ENCODE measurements at regions not wholly inside any gene's neighbourhood (a gene's known extent, or its start where the extent isn't known, plus 50 kb on each side); places are given as distances from the start of the nearest gene placed in this dataset.

DNA sequence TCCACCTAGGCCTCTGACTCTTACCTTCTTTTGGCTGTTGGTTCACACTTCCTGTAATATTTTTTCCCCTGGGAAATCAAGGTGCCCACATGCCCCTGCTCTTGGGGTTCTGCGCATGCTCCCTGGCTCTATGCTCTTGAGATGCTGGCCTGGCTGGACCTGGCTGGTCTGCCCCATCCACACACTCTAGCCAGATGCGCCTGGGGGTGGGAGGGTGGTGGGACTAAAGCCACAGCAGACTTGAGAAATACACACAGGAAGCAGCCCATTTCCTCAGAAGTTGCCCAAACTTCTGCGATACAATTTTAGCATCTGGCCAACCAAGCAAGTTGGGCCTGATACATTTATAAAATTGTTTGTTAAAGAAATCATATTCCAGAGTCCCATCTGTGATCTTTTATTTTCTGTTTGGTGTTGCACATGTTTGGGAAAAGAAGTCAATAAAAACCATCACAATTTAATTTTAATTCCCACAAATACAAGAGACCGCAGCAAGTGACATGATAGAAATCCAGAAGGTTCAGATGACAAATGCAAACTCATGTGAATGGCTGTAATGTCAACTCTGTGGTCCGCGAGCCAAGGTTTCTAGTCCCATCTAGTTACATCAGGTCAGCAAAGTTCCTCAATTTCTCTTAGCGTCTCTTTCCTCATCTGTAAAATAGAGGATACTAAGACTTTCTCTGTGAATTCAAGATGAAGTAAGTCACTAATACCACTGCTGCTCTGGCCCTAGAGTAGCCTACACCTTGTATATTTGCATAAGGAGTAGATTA is 55.9 kb upstream of the MEF2A start:
- H3K4me2 ChIP-seq (ENCODE audit: low read depth, low read length, poor library complexity, severe bottlenecking): peak overlapping the region; percentile 66

DNA sequence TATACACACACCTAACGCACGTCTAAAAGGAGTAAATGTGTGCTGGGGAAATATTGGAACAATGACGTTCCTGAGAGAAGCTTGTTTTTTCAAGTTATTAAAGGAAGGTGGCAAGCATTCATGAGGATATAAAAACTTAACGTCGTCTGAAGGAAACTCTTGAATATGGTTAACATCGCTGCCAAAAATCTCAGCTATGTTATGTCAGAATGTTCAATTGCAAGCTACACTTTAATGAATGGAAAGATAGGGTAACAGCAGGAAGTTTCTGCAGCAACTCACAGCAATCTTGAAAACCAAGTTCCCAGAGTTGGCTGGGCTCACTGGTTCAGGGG is 54.3 kb upstream of the MEF2A start:
- no peaks in the 10 kb centered on the region for H4K20me1 ChIP-seq (ENCODE audit: insufficient read depth, low read length, poor library complexity, severe bottlenecking)
- H3F3A ChIP-seq (ENCODE audit: low read depth): 0 out of 2 replicates have a peak, but pooled peaks cover 5% of the 10 kb centered on the region
- H3K36me3 ChIP-seq (ENCODE audit: insufficient read depth, low read length): no peaks in the 10 kb centered on the region
- peaks cover 10% of the 10 kb centered on the region for H3K9me3 ChIP-seq (ENCODE audit: insufficient read depth, low read depth, low read length)
- peak overlapping the region; percentile 67 for H3K9ac ChIP-seq (ENCODE audit: low read depth, low read length, poor library complexity, severe bottlenecking)
- H3K79me2 ChIP-seq (ENCODE audit: insufficient read depth, low read length): no peaks in the 10 kb centered on the region
- H3K4me2 ChIP-seq (ENCODE audit: low read depth, low read length, poor library complexity, severe bottlenecking): peak overlapping the region; percentile 69
- no peaks in the 10 kb centered on the region for H3K27me3 ChIP-seq (ENCODE audit: insufficient read depth, low read length, poor library complexity, severe bottlenecking)
- peaks cover 72% of the 10 kb centered on the region for H3K4me1 ChIP-seq (ENCODE audit: insufficient read depth, low read length, poor library complexity, severe bottlenecking)
- TF ChIP-seq EZH2phosphoT487 (IDR thresholded peaks at IDR 0.05; ENCODE audit: borderline replicate concordance): no peak
- TF ChIP-seq, protein P1, sequence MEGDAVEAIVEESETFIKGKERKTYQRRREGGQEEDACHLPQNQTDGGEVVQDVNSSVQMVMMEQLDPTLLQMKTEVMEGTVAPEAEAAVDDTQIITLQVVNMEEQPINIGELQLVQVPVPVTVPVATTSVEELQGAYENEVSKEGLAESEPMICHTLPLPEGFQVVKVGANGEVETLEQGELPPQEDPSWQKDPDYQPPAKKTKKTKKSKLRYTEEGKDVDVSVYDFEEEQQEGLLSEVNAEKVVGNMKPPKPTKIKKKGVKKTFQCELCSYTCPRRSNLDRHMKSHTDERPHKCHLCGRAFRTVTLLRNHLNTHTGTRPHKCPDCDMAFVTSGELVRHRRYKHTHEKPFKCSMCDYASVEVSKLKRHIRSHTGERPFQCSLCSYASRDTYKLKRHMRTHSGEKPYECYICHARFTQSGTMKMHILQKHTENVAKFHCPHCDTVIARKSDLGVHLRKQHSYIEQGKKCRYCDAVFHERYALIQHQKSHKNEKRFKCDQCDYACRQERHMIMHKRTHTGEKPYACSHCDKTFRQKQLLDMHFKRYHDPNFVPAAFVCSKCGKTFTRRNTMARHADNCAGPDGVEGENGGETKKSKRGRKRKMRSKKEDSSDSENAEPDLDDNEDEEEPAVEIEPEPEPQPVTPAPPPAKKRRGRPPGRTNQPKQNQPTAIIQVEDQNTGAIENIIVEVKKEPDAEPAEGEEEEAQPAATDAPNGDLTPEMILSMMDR (conservative IDR thresholded peaks at IDR 0.05; ENCODE audit: low read length): no peak
- H2AFZ ChIP-seq (ENCODE audit: low read length): no peak overlapping the region
- peak overlapping the region; percentile 53 for H3K4me3 ChIP-seq (ENCODE audit: low read length, poor library complexity, severe bottlenecking)
- no peaks in the 10 kb centered on the region for H3K9me2 ChIP-seq (replicated peaks; ENCODE audit: low read depth, low read length)

More for the DNA sequence above, 55.9 kb upstream of the MEF2A start:
- peaks cover 68% of the 10 kb centered on the region for H3K4me1 ChIP-seq (ENCODE audit: insufficient read depth, low read length, poor library complexity, severe bottlenecking)
- peak overlapping the region; percentile 26 for H3K4me3 ChIP-seq (ENCODE audit: low read length, poor library complexity, severe bottlenecking)
- H2AFZ ChIP-seq (ENCODE audit: low read length): no peak overlapping the region
- H3F3A ChIP-seq (ENCODE audit: low read depth): 0 out of 2 replicates have a peak, but pooled peaks cover 5% of the 10 kb centered on the region
- TF ChIP-seq EZH2phosphoT487 (IDR thresholded peaks at IDR 0.05; ENCODE audit: borderline replicate concordance): no peak
- TF ChIP-seq, protein P1 (conservative IDR thresholded peaks at IDR 0.05; ENCODE audit: low read length): no peak
- H3K9me3 ChIP-seq (ENCODE audit: insufficient read depth, low read depth, low read length): peaks cover 10% of the 10 kb centered on the region
- H3K9me2 ChIP-seq (replicated peaks; ENCODE audit: low read depth, low read length): no peaks in the 10 kb centered on the region
- H3K36me3 ChIP-seq (ENCODE audit: insufficient read depth, low read length): no peaks in the 10 kb centered on the region
- no peaks in the 10 kb centered on the region for H3K79me2 ChIP-seq (ENCODE audit: insufficient read depth, low read length)
- H3K9ac ChIP-seq (ENCODE audit: low read depth, low read length, poor library complexity, severe bottlenecking): peak overlapping the region; percentile 46
- no peaks in the 10 kb centered on the region for H3K27me3 ChIP-seq (ENCODE audit: insufficient read depth, low read length, poor library complexity, severe bottlenecking)
- no peaks in the 10 kb centered on the region for H4K20me1 ChIP-seq (ENCODE audit: insufficient read depth, low read length, poor library complexity, severe bottlenecking)

DNA sequence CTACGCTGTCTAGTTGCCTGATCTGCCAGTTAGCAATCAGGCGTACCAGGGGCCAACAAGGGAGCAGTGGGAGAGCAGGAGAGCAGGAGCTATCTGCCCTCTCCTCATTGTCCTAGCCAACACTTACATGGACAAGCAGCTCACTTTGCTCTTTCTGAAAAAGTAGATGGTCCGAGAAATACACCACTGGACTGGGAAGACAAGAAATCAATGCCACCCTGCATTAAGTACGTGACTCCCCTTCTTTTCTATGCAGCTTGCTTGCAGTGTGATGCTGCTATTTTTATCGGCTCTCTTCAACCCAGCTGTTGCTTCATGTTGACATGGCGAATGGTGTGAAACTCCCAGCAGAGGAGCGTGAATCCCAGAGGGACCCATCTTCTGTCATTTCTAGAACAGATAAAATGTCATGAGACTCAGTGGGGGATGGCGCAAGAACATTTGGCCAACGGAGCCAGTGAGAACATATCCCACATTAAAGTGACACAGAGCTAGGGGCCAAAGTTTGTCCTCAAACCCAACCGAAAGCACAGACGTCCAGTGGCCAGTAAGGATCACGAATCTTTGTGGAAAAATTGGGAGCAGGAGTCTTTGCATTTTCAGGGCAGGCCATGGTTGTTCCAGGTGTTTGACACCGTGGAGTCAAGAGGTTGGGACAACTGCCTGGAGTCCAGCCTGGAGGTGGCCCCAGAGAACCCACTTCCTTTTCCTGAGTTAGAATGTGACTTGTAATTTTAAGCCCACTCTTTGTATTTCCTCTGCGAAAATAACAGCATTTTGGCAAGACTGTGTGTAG is 53.7 kb upstream of the MEF2A start:
- H2AFZ ChIP-seq (ENCODE audit: low read length): peak overlapping the region; percentile 37; the same call in 1 of the 2 replicates
- peaks cover 10% of the 10 kb centered on the region for H3K9me3 ChIP-seq (ENCODE audit: insufficient read depth, low read depth, low read length)
- no peaks in the 10 kb centered on the region for H3K79me2 ChIP-seq (ENCODE audit: insufficient read depth, low read length)
- peak overlapping the region; percentile 69 for H3K4me2 ChIP-seq (ENCODE audit: low read depth, low read length, poor library complexity, severe bottlenecking)
- no peaks in the 10 kb centered on the region for H3K36me3 ChIP-seq (ENCODE audit: insufficient read depth, low read length)
- no peaks in the 10 kb centered on the region for H3K9me2 ChIP-seq (replicated peaks; ENCODE audit: low read depth, low read length)
- H3F3A ChIP-seq (ENCODE audit: low read depth): 0 out of 2 replicates have a peak, but pooled peaks cover 5% of the 10 kb centered on the region
- H3K4me3 ChIP-seq (ENCODE audit: low read length, poor library complexity, severe bottlenecking): peak overlapping the region; percentile 53
- no peaks in the 10 kb centered on the region for H4K20me1 ChIP-seq (ENCODE audit: insufficient read depth, low read length, poor library complexity, severe bottlenecking)
- TF ChIP-seq EZH2phosphoT487 (IDR thresholded peaks at IDR 0.05; ENCODE audit: borderline replicate concordance): no peak
- TF ChIP-seq, protein P1 (conservative IDR thresholded peaks at IDR 0.05; ENCODE audit: low read length): 0 out of 2 replicates have a peak, but pooled peaks have one; percentile 15
- no peaks in the 10 kb centered on the region for H3K27me3 ChIP-seq (ENCODE audit: insufficient read depth, low read length, poor library complexity, severe bottlenecking)
- peak overlapping the region; percentile 67 for H3K9ac ChIP-seq (ENCODE audit: low read depth, low read length, poor library complexity, severe bottlenecking)
- peaks cover 69% of the 10 kb centered on the region for H3K4me1 ChIP-seq (ENCODE audit: insufficient read depth, low read length, poor library complexity, severe bottlenecking)
